Naive thymus-derived CD4-positive, alpha-beta T cell (primary cell): ENCODE measurements at regions not wholly inside any gene's neighbourhood (a gene's known extent, or its start where the extent isn't known, plus 50 kb on each side); places are given as distances from the start of the nearest gene placed in this dataset.
"Not testable (repeated sequence)": the region's sequence is repeated elsewhere in the genome, so short reads cannot be mapped to it uniquely, and the experiment has no call there.

Experiments used
- ATAC-seq: fragments of 150-1000 bp; cut with Tn5 transposase; 2 replicates; pipeline ENCODE4 v1.10.0; 2021; ENCODE audit warnings: mild to moderate bottlenecking, moderate library complexity
- CTCF ChIA-PET: fragments of 350-600 bp; sonication (Branson Sonifier 250); formaldehyde crosslinking; loops from one replicate; lab custom pipeline; 2021; ENCODE audit warnings: antibody characterized with exemption; lab: Charles Lee
- POLR2A ChIA-PET: fragments of 350-600 bp; sonication (Branson Sonifier 250); formaldehyde crosslinking; loops from one replicate; lab custom pipeline; 2021; ENCODE audit warnings: antibody characterized with exemption, inconsistent platforms; lab: Charles Lee
- DNase-seq, 9 donors: peaks; one replicate each; pipeline versions ENCODE4 v3.0.0 to v3.0.0-alpha.2; 2020 to 2022; ENCODE audit warnings: mixed read lengths in 1 of 9
- H3K27ac ChIP-seq: one replicate; pipeline ENCODE4 v1.7.0; 2013; ENCODE audit warnings: mild to moderate bottlenecking, low read depth, low read length, moderate library complexity
- H3K27me3 ChIP-seq, 2 donors: one replicate each; pipeline ENCODE4 v1.7.0; 2013; ENCODE audit warnings: low read length in 2 of 2, mild to moderate bottlenecking in 2 of 2, moderate library complexity in 2 of 2; ENCODE audit not compliant: control insufficient read depth in 2 of 2, insufficient read depth in 2 of 2
- H3K36me3 ChIP-seq, 3 experiments: 1 replicate in 2 of 3; 2 replicates in 1 of 3; pipeline ENCODE4 v1.7.0; 2013; ENCODE audit warnings: low read length in 3 of 3, mild to moderate bottlenecking in 3 of 3, moderate library complexity in 1 of 3; ENCODE audit not compliant: insufficient read depth in 3 of 3, control insufficient read depth in 2 of 3
- H3K4me1 ChIP-seq, 2 donors: one replicate each; pipeline ENCODE4 v1.7.0; 2013; ENCODE audit warnings: low read length in 2 of 2, mild to moderate bottlenecking in 2 of 2, moderate library complexity in 1 of 2; ENCODE audit not compliant: control insufficient read depth in 2 of 2, insufficient read depth in 2 of 2
- H3K4me3 ChIP-seq: 2 replicates; pipeline ENCODE4 v1.7.0; 2013; ENCODE audit warnings: mild to moderate bottlenecking, low read length
- H3K9me3 ChIP-seq, 3 experiments: 1 replicate in 2 of 3; 2 replicates in 1 of 3; pipeline ENCODE4 v1.7.0; 2013; ENCODE audit warnings: low read length in 3 of 3; ENCODE audit not compliant: control insufficient read depth in 2 of 3
- H3K27ac Mint-ChIP-seq, 9 donors: one replicate each; pipeline ENCODE4 v1.8.0; 2020 to 2022; ENCODE audit warnings: mixed read lengths in 9 of 9, mild to moderate bottlenecking in 8 of 9, moderate library complexity in 5 of 9, inconsistent platforms in 2 of 9
- H3K27me3 Mint-ChIP-seq, 5 donors: one replicate each; pipeline ENCODE4 v1.8.0; 2021 to 2022; ENCODE audit warnings: mixed read lengths in 5 of 5, mild to moderate bottlenecking in 1 of 5
- H3K36me3 Mint-ChIP-seq, 5 donors: one replicate each; pipeline ENCODE4 v1.8.0; 2020 to 2022; ENCODE audit warnings: mixed read lengths in 5 of 5, mild to moderate bottlenecking in 3 of 5, inconsistent platforms in 1 of 5
- H3K4me1 Mint-ChIP-seq, 7 donors: one replicate each; pipeline ENCODE4 v1.8.0; 2020 to 2022; ENCODE audit warnings: mixed read lengths in 7 of 7, mild to moderate bottlenecking in 3 of 7, inconsistent platforms in 1 of 7
- H3K4me3 Mint-ChIP-seq, 10 donors: one replicate each; pipeline ENCODE4 v1.8.0; 2020 to 2022; ENCODE audit warnings: mild to moderate bottlenecking in 10 of 10, mixed read lengths in 10 of 10, moderate library complexity in 6 of 10, inconsistent platforms in 2 of 10
- H3K9me3 Mint-ChIP-seq, 11 donors: one replicate each; pipeline ENCODE4 v1.8.0; 2020 to 2022; ENCODE audit warnings: mixed read lengths in 11 of 11, mild to moderate bottlenecking in 4 of 11, inconsistent platforms in 1 of 11, moderate library complexity in 1 of 11
- intact Hi-C, 2 donors: fragments of 100-400 bp; cut with micrococcal nuclease; formaldehyde crosslinking; loops; one replicate each; pipeline ENCODE4 v1.15.1; 2023

- H3K27ac Mint-ChIP-seq: no peak overlapping the region
- ATAC-seq: no peak
- no peaks in the 10 kb centered on the region for H3K4me1 ChIP-seq
These were observed 176.4 kb downstream of the SLC38A4 start for GRCh38 chr12:46649433-46649832.

GRCh38 chr12:46647034-46647433 is 178.8 kb downstream of the SLC38A4 start:
- no peak overlapping the region for H3K4me3 ChIP-seq
- ATAC-seq (no peak), DNase-seq (no peak)
- H3K36me3 ChIP-seq: no peaks in the 10 kb centered on the region
- H3K4me1 ChIP-seq: no peaks in the 10 kb centered on the region
- Mint-ChIP-seq H3K4me3 (no peak overlapping the region), H3K9me3 (peaks cover 1 to 34% (median 8%) of the 10 kb centered on the region in 11 donors), H3K27ac (no peak overlapping the region), H3K27me3 (no peaks in the 10 kb centered on the region), H3K4me1 (peaks cover 0 to 17% (median 4%) of the 10 kb centered on the region in 7 donors), H3K36me3 (peaks cover 0 to 42% (median 9%) of the 10 kb centered on the region in 5 donors)
- ChIA-PET POLR2A (no interaction called here), CTCF (no interaction called here)
- intact Hi-C loops: no loop called here
- H3K27ac ChIP-seq: no peak overlapping the region
- H3K9me3 ChIP-seq: no peaks in the 10 kb centered on the region
- H3K27me3 ChIP-seq: no peaks in the 10 kb centered on the region

More at GRCh38 chr12:46649433-46649832, 176.4 kb downstream of the SLC38A4 start:
- no peak for DNase-seq
- intact Hi-C loops: no loop called here
- peaks cover 0 to 39% (median 16%) of the 10 kb centered on the region in 5 donors for H3K36me3 Mint-ChIP-seq
- H3K27me3 ChIP-seq: no peaks in the 10 kb centered on the region
- ChIA-PET CTCF (no interaction called here), POLR2A (interaction anchor here (0.8 to 1.2 kb wide), 2 partner anchors 11 to 89 kb away, joined by 3 read pairs; no protein-coding TSS in a partner anchor)
- no peak overlapping the region for H3K4me3 ChIP-seq
- H3K9me3 Mint-ChIP-seq: peaks cover 0 to 24% (median 0%) of the 10 kb centered on the region in 11 donors
- no peaks in the 10 kb centered on the region for H3K36me3 ChIP-seq
- H3K27ac ChIP-seq: no peak overlapping the region
- no peak overlapping the region for H3K4me3 Mint-ChIP-seq
- H3K4me1 Mint-ChIP-seq: peaks cover 0 to 17% (median 4%) of the 10 kb centered on the region in 7 donors
- H3K9me3 ChIP-seq: no peaks in the 10 kb centered on the region
- no peaks in the 10 kb centered on the region for H3K27me3 Mint-ChIP-seq

- H3K4me3 Mint-ChIP-seq, H3K27me3 ChIP-seq, H3K27me3 Mint-ChIP-seq, H3K36me3 ChIP-seq, H3K27ac Mint-ChIP-seq, ATAC-seq, H3K9me3 ChIP-seq, H3K4me3 ChIP-seq, DNase-seq, H3K4me1 ChIP-seq, H3K4me1 Mint-ChIP-seq, H3K27ac ChIP-seq, intact Hi-C loops: not testable (repeated sequence)
- Mint-ChIP-seq H3K9me3 (peaks cover 19 to 56% (median 36%) of the 10 kb centered on the region in 11 donors), H3K36me3 (peaks cover 17 to 60% (median 29%) of the 10 kb centered on the region in 5 donors)
- ChIA-PET POLR2A (interaction anchor here (0.8 kb wide), 1 partner anchor 216 kb away, joined by 3 read pairs; no protein-coding TSS in a partner anchor), CTCF (interaction anchor here (0.8 kb wide), 1 partner anchor 127 kb away, joined by 4 read pairs; no protein-coding TSS in a partner anchor)
These were observed 184.1 kb downstream of the SLC38A4 start for GRCh38 chr12:46641649-46642048.

- peaks cover 29 to 64% (median 39%) of the 10 kb centered on the region in 5 donors for H3K36me3 Mint-ChIP-seq
- peaks cover 0 to 5% (median 0%) of the 10 kb centered on the region in 7 donors for H3K4me1 Mint-ChIP-seq
- POLR2A ChIA-PET: no interaction called here
- no peaks in the 10 kb centered on the region for H3K36me3 ChIP-seq
- H3K9me3 ChIP-seq: peaks cover 0 to 6% (median 4%) of the 10 kb centered on the region in 3 experiments
- ATAC-seq: no peak
- CTCF ChIA-PET: no interaction called here
- no peak overlapping the region for H3K27ac Mint-ChIP-seq
- H3K4me3 Mint-ChIP-seq: no peak overlapping the region
- peaks cover 22 to 59% (median 32%) of the 10 kb centered on the region in 11 donors for H3K9me3 Mint-ChIP-seq
- no peaks in the 10 kb centered on the region for H3K27me3 ChIP-seq
- intact Hi-C loops: no loop called here
- no peak overlapping the region for H3K27ac ChIP-seq
- DNase-seq: no peak
- H3K27me3 Mint-ChIP-seq: no peaks in the 10 kb centered on the region
- H3K4me1 ChIP-seq: no peaks in the 10 kb centered on the region
- H3K4me3 ChIP-seq: no peak overlapping the region
These were observed 190.0 kb downstream of the SLC38A4 start for GRCh38 chr12:46635818-46636217.

- Mint-ChIP-seq H3K27me3 (no peaks in the 10 kb centered on the region), H3K4me3 (no peak overlapping the region), H3K4me1 (peaks cover 0 to 17% (median 7%) of the 10 kb centered on the region in 7 donors), H3K36me3 (peaks cover 0 to 22% (median 5%) of the 10 kb centered on the region in 5 donors), H3K9me3 (peaks cover 0 to 22% (median 2%) of the 10 kb centered on the region in 11 donors), H3K27ac (peak overlapping the region in 4 of 9 donors; percentile 1 to 42 (median 24))
- intact Hi-C loops: loop anchor here in 1 of 2 donors (5.0 kb wide), 1 partner anchor 42 kb away; no protein-coding TSS in a partner anchor
- no peak for DNase-seq
- ATAC-seq: no peak
- Histone ChIP-seq H3K36me3 (no peaks in the 10 kb centered on the region), H3K27ac (no peak overlapping the region), H3K27me3 (no peaks in the 10 kb centered on the region), H3K9me3 (no peaks in the 10 kb centered on the region), H3K4me1 (no peaks in the 10 kb centered on the region), H3K4me3 (no peak overlapping the region)
- POLR2A ChIA-PET: no interaction called here
- CTCF ChIA-PET: no interaction called here
These were observed 196.2 kb downstream of the SLC38A4 start for GRCh38 chr12:46629331-46630229.

GRCh38 chr12:46628176-46628575 is 197.6 kb downstream of the SLC38A4 start:
- Mint-ChIP-seq H3K27me3 (no peaks in the 10 kb centered on the region), H3K27ac (no peak overlapping the region), H3K9me3 (peaks cover 0 to 18% (median 0%) of the 10 kb centered on the region in 11 donors), H3K4me3 (no peak overlapping the region), H3K4me1 (peaks cover 0 to 22% (median 12%) of the 10 kb centered on the region in 7 donors), H3K36me3 (peaks cover 0 to 18% (median 0%) of the 10 kb centered on the region in 5 donors)
- ATAC-seq: no peak
- Histone ChIP-seq H3K9me3 (no peaks in the 10 kb centered on the region), H3K36me3 (no peaks in the 10 kb centered on the region), H3K4me3 (no peak overlapping the region), H3K4me1 (no peaks in the 10 kb centered on the region), H3K27ac (no peak overlapping the region), H3K27me3 (no peaks in the 10 kb centered on the region)
- ChIA-PET CTCF (no interaction called here), POLR2A (no interaction called here)
- no peak for DNase-seq
- intact Hi-C loops: loop anchor here in 1 of 2 donors (5.0 kb wide), 1 partner anchor 41 kb away; no protein-coding TSS in a partner anchor
